Suprapubic skin (tissue), 4 donors: ENCODE measurements at regions not wholly inside any gene's neighbourhood (a gene's known extent, or its start where the extent isn't known, plus 50 kb on each side); places are given as distances from the start of the nearest gene placed in this dataset.

Experiments used
- POLR2A ChIP-seq, 2 donors: fragments of 450-650 bp; IDR thresholded peaks; one replicate each; pipeline ENCODE4 v1.6.1; 2017; ENCODE audit warnings: antibody characterized with exemption in 2 of 2, mild to moderate bottlenecking in 2 of 2, moderate library complexity in 2 of 2
- POLR2AphosphoS5 ChIP-seq, 3 donors: sonication (generic); formaldehyde crosslinking; IDR thresholded peaks; one replicate each; pipeline ENCODE4 v1.6.1; 2017; ENCODE audit warnings: antibody characterized with exemption in 3 of 3
- TF ChIP-seq, protein P1 (sequence below), 2 donors: fragments of 200-600 bp in 1 of 2; fragments of 450-650 bp in 1 of 2; sonication (generic) in 1 of 2; IDR thresholded peaks; one replicate each; pipeline ENCODE4 v1.5.1; 2016 to 2019; ENCODE audit warnings: antibody characterized with exemption in 2 of 2, mild to moderate bottlenecking in 1 of 2, moderate library complexity in 1 of 2

DNA sequence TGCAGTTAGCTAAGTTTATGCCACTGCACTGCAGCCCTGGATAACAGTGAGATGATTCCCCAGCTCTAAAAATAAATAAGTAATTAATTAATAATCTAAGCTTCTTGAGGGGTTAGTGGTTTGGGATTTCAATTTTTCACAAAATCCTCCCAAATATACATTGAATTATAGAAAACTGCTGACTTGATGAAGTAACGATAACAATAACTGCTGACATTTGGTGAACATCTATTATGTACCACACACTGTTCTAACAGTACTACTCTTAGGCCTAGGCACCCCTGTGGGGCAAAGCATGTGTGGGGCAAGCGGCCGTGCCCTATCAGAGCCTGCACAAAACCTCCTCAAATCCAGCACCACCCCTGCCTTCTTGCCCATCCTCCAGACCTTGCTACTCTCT is 245.8 kb upstream of the EPHA4 start:
- TF ChIP-seq, protein P1, sequence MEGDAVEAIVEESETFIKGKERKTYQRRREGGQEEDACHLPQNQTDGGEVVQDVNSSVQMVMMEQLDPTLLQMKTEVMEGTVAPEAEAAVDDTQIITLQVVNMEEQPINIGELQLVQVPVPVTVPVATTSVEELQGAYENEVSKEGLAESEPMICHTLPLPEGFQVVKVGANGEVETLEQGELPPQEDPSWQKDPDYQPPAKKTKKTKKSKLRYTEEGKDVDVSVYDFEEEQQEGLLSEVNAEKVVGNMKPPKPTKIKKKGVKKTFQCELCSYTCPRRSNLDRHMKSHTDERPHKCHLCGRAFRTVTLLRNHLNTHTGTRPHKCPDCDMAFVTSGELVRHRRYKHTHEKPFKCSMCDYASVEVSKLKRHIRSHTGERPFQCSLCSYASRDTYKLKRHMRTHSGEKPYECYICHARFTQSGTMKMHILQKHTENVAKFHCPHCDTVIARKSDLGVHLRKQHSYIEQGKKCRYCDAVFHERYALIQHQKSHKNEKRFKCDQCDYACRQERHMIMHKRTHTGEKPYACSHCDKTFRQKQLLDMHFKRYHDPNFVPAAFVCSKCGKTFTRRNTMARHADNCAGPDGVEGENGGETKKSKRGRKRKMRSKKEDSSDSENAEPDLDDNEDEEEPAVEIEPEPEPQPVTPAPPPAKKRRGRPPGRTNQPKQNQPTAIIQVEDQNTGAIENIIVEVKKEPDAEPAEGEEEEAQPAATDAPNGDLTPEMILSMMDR (IDR thresholded peaks at IDR 0.05): no peak
- TF ChIP-seq POLR2AphosphoS5 (IDR thresholded peaks at IDR 0.05): no peak
- TF ChIP-seq POLR2A (IDR thresholded peaks at IDR 0.05): no peak
